HG02981 (cell line): ENCODE measurements at regions not wholly inside any gene's neighbourhood (a gene's known extent, or its start where the extent isn't known, plus 50 kb on each side); places are given as distances from the start of the nearest gene placed in this dataset.
"Not testable (repeated sequence)": the region's sequence is repeated elsewhere in the genome, so short reads cannot be mapped to it uniquely, and the experiment has no call there.

Source experiments
- ATAC-seq: cut with Tn5 transposase; IDR thresholded peaks from one replicate; pipeline ENCODE4 v1.9.1; 2021; ENCODE audit warnings: mild to moderate bottlenecking, moderate library complexity; ENCODE audit not compliant: unreplicated experiment

- no peak for ATAC-seq
Observed at GRCh38 chr13:57899096-57899495, 267.6 kb downstream of the PCDH17 start.

GRCh38 chr13:57909833-57910232 lies 278.3 kb downstream of the PCDH17 start:
- not testable (repeated sequence) for ATAC-seq

GRCh38 chr13:57918086-57918485 lies 286.5 kb downstream of the PCDH17 start:
- ATAC-seq: no peak

GRCh38 chr13:57918913-57919312 lies 287.4 kb downstream of the PCDH17 start:
- ATAC-seq: no peak

GRCh38 chr13:57925250-57925649 lies 293.7 kb downstream of the PCDH17 start:
- ATAC-seq: no peak

GRCh38 chr13:57925751-57926150 lies 294.2 kb downstream of the PCDH17 start:
- no peak for ATAC-seq

- ATAC-seq: no peak
Observed at GRCh38 chr13:57932061-57932460, 300.5 kb downstream of the PCDH17 start.

GRCh38 chr13:57933606-57934005 lies 302.1 kb downstream of the PCDH17 start:
- no peak for ATAC-seq

GRCh38 chr13:57935965-57936364 lies 304.4 kb downstream of the PCDH17 start:
- no peak for ATAC-seq

GRCh38 chr13:57946361-57946760 lies 314.8 kb downstream of the PCDH17 start:
- peak; percentile 94 for ATAC-seq

GRCh38 chr13:57948884-57949283 lies 317.3 kb downstream of the PCDH17 start:
- no peak for ATAC-seq

- ATAC-seq: no peak
Observed at GRCh38 chr13:57969951-57970350, 338.4 kb downstream of the PCDH17 start.

GRCh38 chr13:57970404-57970803 lies 338.9 kb downstream of the PCDH17 start:
- ATAC-seq: no peak

- no peak for ATAC-seq
Observed at GRCh38 chr13:57982782-57983181, 351.2 kb downstream of the PCDH17 start.

- no peak for ATAC-seq
Observed at GRCh38 chr13:57988276-57988675, 356.7 kb downstream of the PCDH17 start.

- ATAC-seq: no peak
Observed at GRCh38 chr13:57991041-57991440, 359.5 kb downstream of the PCDH17 start.

- ATAC-seq: no peak
Observed at GRCh38 chr13:57992416-57992815, 360.9 kb downstream of the PCDH17 start.

- no peak for ATAC-seq
Observed at GRCh38 chr13:57996717-57997116, 365.2 kb downstream of the PCDH17 start.

- no peak for ATAC-seq
Observed at GRCh38 chr13:58004751-58005150, 373.2 kb downstream of the PCDH17 start.

- ATAC-seq: no peak
Observed at GRCh38 chr13:58018020-58018419, 386.5 kb downstream of the PCDH17 start.

GRCh38 chr13:58018865-58019264 lies 387.3 kb downstream of the PCDH17 start:
- ATAC-seq: no peak

GRCh38 chr13:58024103-58024502 lies 392.6 kb downstream of the PCDH17 start:
- ATAC-seq: no peak

- no peak for ATAC-seq
Observed at GRCh38 chr13:58025821-58026220, 394.3 kb downstream of the PCDH17 start.
